Heart left ventricle (tissue), 13 donors: ENCODE measurements at regions not wholly inside any gene's neighbourhood (a gene's known extent, or its start where the extent isn't known, plus 50 kb on each side); places are given as distances from the start of the nearest gene placed in this dataset.

ENCODE experiments used
- POLR2A ChIP-seq, 2 donors: fragments of 450-650 bp; IDR thresholded peaks; one replicate each; pipeline ENCODE4 v1.6.1; 2017; ENCODE audit warnings: antibody characterized with exemption in 2 of 2, mild to moderate bottlenecking in 2 of 2, moderate library complexity in 2 of 2
- TF ChIP-seq, protein P1 (sequence below), 12 donors: fragments of 200-600 bp; sonication (generic) in 4 of 12; IDR thresholded peaks; one replicate each; pipeline versions ENCODE4 v1.5.0 to v1.8.0; 2018 to 2022; ENCODE audit warnings: antibody characterized with exemption in 12 of 12, mild to moderate bottlenecking in 5 of 12
- donor health status: ischemic (EF 13 %, LVEDD 7.1; RV severe dilation, severe dysfunction).
- donor health status: DM: no; HTN: yes; CAD: no.
- donor health status: DM: no; HTN: no; CAD: no.
- donor health status: ischemic (EF 25% LVEDD 6.9; RV normal size, moderate dysfunction).
- donor health status: ischemic (EF 25% LVEDD 5.7; RV mildly dilated, moderate dysfunction).
- donor health status: ischemic (EF 35%, LVEDD 5.7; RV mildly dilated, moderate dysfunction).
- donor health status: nonischemic (EF 11% LVEDD 7.7; RV severe dilation, severe dysfunction).
- donor health status: DM: yes; HTN: yes; CAD: no.
- donor health status: PGD.
- donor health status: ischemic (EF 29% LVEDD 5.4; RV normal size, mild dysfunction).
- donor health status: nonischemic (EF 23%, LVEDD 6.1; RV moderate dilation, normal function).

GRCh38 chr13:73548449-73548848 lies 489.6 kb downstream of the KLF5 start:
- TF ChIP-seq, protein P1, sequence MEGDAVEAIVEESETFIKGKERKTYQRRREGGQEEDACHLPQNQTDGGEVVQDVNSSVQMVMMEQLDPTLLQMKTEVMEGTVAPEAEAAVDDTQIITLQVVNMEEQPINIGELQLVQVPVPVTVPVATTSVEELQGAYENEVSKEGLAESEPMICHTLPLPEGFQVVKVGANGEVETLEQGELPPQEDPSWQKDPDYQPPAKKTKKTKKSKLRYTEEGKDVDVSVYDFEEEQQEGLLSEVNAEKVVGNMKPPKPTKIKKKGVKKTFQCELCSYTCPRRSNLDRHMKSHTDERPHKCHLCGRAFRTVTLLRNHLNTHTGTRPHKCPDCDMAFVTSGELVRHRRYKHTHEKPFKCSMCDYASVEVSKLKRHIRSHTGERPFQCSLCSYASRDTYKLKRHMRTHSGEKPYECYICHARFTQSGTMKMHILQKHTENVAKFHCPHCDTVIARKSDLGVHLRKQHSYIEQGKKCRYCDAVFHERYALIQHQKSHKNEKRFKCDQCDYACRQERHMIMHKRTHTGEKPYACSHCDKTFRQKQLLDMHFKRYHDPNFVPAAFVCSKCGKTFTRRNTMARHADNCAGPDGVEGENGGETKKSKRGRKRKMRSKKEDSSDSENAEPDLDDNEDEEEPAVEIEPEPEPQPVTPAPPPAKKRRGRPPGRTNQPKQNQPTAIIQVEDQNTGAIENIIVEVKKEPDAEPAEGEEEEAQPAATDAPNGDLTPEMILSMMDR (IDR thresholded peaks at IDR 0.05), result no peak
- TF ChIP-seq POLR2A (IDR thresholded peaks at IDR 0.05), result no peak
